ENCODE measurements at regions not wholly inside any gene's neighbourhood (a gene's known extent, or its start where the extent isn't known, plus 50 kb on each side); places are given as distances from the start of the nearest gene placed in this dataset.

- TF ChIP-seq YY1 (IDR thresholded peaks at IDR 0.05; ENCODE audit: insufficient read depth, insufficient read length) (no peak), ZNF274 (IDR thresholded peaks at IDR 0.05; ENCODE audit: low read depth, low read length) (no peak), SUZ12 (IDR thresholded peaks at IDR 0.05; ENCODE audit: extremely low read depth, insufficient read depth, insufficient read length) (no peak)
Measured at GRCh38 chr7:156055206-156055822, 243.1 kb upstream of the SHH start.
